Astrocyte of the spinal cord (primary cell): ENCODE measurements at regions not wholly inside any gene's neighbourhood (a gene's known extent, or its start where the extent isn't known, plus 50 kb on each side); places are given as distances from the start of the nearest gene placed in this dataset.

ENCODE experiments used
- DNase-seq: peaks from one replicate; pipeline ENCODE4 v3.0.0; 2011; ENCODE audit warnings: low read depth, low spot score
- H3K4me3 ChIP-seq: 2 replicates; pipeline ENCODE4 v1.5.1; 2011; ENCODE audit warnings: low read depth, mild to moderate bottlenecking, low read length, moderate library complexity
- CTCF ChIP-seq: IDR thresholded peaks from 2 replicates; pipeline ENCODE4 v1.5.1; 2012; ENCODE audit warnings: low read depth, mild to moderate bottlenecking, low read length, inconsistent platforms
- in situ Hi-C: cut with HindIII; loops from 2 replicates; pipeline ENCODE4 v1.10.0; 2017; ENCODE audit warnings: low sequenced_read_pairs

GRCh38 chr4:81665045-81665444 is 193.3 kb upstream of the RASGEF1B start:
- in situ Hi-C loops: no loop called here
- no peak for DNase-seq
- no peak for TF ChIP-seq CTCF
- H3K4me3 ChIP-seq: no peak overlapping the region

- DNase-seq: no peak
- TF ChIP-seq CTCF: no peak
- in situ Hi-C loops: no loop called here
- no peak overlapping the region for H3K4me3 ChIP-seq
Observed at GRCh38 chr4:81664079-81664478, 192.4 kb upstream of the RASGEF1B start.

- in situ Hi-C loops: no loop called here
- TF ChIP-seq CTCF: no peak
- no peak overlapping the region for H3K4me3 ChIP-seq
- no peak for DNase-seq
Observed at GRCh38 chr4:81663368-81663767, 191.7 kb upstream of the RASGEF1B start.

DNA sequence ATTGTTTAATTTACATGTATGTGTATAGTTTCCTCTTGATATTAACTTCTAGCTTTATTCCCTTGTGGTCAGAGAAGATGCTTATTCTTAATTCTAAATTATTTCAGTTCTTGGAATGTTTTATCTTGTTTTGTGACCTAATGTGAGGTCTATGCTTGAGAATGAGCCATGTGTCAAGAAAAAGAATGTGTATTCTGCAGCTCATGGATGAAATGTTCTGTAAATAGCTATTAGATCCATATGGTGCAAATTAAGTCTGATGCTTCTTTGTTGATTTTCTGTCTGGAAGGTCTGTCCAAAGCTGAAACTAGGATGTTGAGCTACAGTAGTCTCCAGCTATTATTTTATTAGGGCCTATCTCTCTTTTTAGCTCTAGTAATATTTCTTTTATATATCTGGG is 187.3 kb upstream of the RASGEF1B start:
- H3K4me3 ChIP-seq: no peak overlapping the region
- TF ChIP-seq CTCF: no peak
- in situ Hi-C loops: no loop called here
- DNase-seq: no peak

DNA sequence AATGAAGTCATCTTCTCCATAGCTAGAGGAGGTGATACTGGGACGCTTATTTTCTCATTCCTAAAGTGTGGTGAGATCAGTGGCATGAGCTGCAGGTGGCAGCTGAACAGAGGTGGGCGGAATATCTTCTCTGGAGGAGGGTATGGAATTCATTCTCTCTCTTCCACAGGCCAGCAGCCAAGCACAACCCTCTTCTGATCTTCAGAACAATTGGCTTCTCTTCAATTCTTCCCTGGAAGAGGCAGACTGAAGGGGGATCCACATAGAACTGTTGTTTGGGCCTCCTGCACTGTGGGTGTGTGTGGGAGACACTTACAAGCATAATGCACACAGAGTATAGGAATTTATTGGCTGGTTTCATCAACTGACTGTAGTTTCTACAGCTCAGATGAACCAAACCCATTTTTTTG is 180.4 kb upstream of the RASGEF1B start:
- no peak for DNase-seq
- H3K4me3 ChIP-seq: no peak overlapping the region
- no peak for TF ChIP-seq CTCF
- in situ Hi-C loops: no loop called here

DNA sequence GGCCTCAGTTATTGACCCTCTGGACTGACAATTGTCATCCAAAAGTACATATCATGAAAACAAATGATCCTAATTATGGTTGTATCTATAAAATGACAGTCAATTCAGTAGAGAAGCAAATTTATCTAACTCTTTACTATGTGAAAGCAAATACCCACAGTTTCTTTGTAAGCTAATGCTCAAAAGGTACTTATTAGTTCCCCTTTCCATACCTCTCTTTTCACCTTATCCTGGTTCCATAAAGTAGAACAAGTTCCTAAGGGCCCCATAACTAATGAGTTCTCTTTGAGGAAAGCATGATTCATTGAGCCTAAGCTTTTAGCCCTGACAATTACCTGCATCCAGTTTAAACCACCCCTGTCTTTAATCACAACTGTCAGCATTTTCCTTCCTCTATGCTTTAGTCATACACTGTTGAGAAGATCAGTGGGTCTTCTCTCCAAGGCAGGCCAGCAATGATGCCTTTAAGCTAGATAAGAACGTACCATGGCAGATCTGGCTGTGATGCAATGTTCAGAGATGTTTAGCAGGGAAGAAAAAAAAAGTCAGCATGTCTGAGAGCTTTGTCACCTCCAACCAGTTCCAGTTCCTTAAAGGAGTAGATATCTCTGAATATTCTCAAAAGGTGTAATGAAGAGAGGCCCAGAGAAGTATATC is 179.7 kb upstream of the RASGEF1B start:
- TF ChIP-seq CTCF: no peak
- in situ Hi-C loops: no loop called here
- H3K4me3 ChIP-seq: no peak overlapping the region

More for the DNA sequence above, 179.7 kb upstream of the RASGEF1B start:
- no peak for DNase-seq
